ENCODE measurements at regions not wholly inside any gene's neighbourhood (a gene's known extent, or its start where the extent isn't known, plus 50 kb on each side); places are given as distances from the start of the nearest gene placed in this dataset.
"Not testable (repeated sequence)": the region's sequence is repeated elsewhere in the genome, so short reads cannot be mapped to it uniquely, and the experiment has no call there.

GRCh38 chr13:50730496-50731351, 112.8 kb downstream of the DLEU7 start:
- DNase-seq: no peak

GRCh38 chr13:50731400-50731799, 112.1 kb downstream of the DLEU7 start:
- no peak for DNase-seq

- no peak for DNase-seq
Observed at GRCh38 chr13:50732712-50733111, 110.8 kb downstream of the DLEU7 start.

- no peak for DNase-seq
Observed at GRCh38 chr13:50733392-50733791, 110.1 kb downstream of the DLEU7 start.

- no peak for DNase-seq
Observed at GRCh38 chr13:50735071-50735470, 108.4 kb downstream of the DLEU7 start.

- no peak for DNase-seq
Observed at GRCh38 chr13:50740052-50740741, 103.3 kb downstream of the DLEU7 start.

GRCh38 chr13:50742353-50742752, 101.1 kb downstream of the DLEU7 start:
- DNase-seq: no peak

GRCh38 chr13:50742968-50743367, 100.5 kb downstream of the DLEU7 start:
- DNase-seq: no peak

GRCh38 chr13:50744116-50744660, 99.3 kb downstream of the DLEU7 start:
- no peak for DNase-seq

- DNase-seq: no peak
Observed at GRCh38 chr13:50745542-50746115, 97.9 kb downstream of the DLEU7 start.

- DNase-seq: no peak
Observed at GRCh38 chr13:50747737-50748350, 95.6 kb downstream of the DLEU7 start.

GRCh38 chr13:50753221-50753620, 90.3 kb downstream of the DLEU7 start:
- DNase-seq: not testable (repeated sequence)

- not testable (repeated sequence) for DNase-seq
Observed at GRCh38 chr13:50755862-50756685, 87.4 kb downstream of the DLEU7 start.

GRCh38 chr13:50757008-50757407, 86.5 kb downstream of the DLEU7 start:
- DNase-seq: no peak

GRCh38 chr13:50758796-50759195, 84.7 kb downstream of the DLEU7 start:
- no peak for DNase-seq

- DNase-seq: no peak
Observed at GRCh38 chr13:50760751-50761150, 82.7 kb downstream of the DLEU7 start.

- no peak for DNase-seq
Observed at GRCh38 chr13:50761406-50761805, 82.1 kb downstream of the DLEU7 start.

- no peak for DNase-seq
Observed at GRCh38 chr13:50762969-50763567, 80.4 kb downstream of the DLEU7 start.

GRCh38 chr13:50766013-50766412, 77.5 kb downstream of the DLEU7 start:
- DNase-seq: no peak

GRCh38 chr13:50766695-50767094, 76.8 kb downstream of the DLEU7 start:
- no peak for DNase-seq

GRCh38 chr13:50772881-50773280, 70.6 kb downstream of the DLEU7 start:
- not testable (repeated sequence) for DNase-seq
